Liver (tissue), 3 donors: ENCODE measurements at regions not wholly inside any gene's neighbourhood (a gene's known extent, or its start where the extent isn't known, plus 50 kb on each side); places are given as distances from the start of the nearest gene placed in this dataset.

Experiments used
- EGR1 ChIP-seq, 2 donors: IDR thresholded peaks; 2 replicates each; pipeline ENCODE4 v1.6.1; 2016 to 2018; ENCODE audit warnings: antibody characterized with exemption in 2 of 2, low read depth in 2 of 2
- RAD21 ChIP-seq, 2 donors: IDR thresholded peaks; 2 replicates each; pipeline ENCODE4 v1.6.1; 2016; ENCODE audit warnings: antibody characterized with exemption in 2 of 2, mild to moderate bottlenecking in 2 of 2
- TF ChIP-seq, protein P1 (sequence below): IDR thresholded peaks from 2 replicates; pipeline ENCODE4 v1.6.1; 2016; ENCODE audit warnings: antibody characterized with exemption, mild to moderate bottlenecking
- TF ChIP-seq, protein P2 (sequence below): fragments of 150-350 bp; IDR thresholded peaks from 2 replicates; pipeline ENCODE4 v1.5.1; 2017; ENCODE audit warnings: improper control_type of control experiment, low read depth, low read length; ENCODE audit not compliant: missing input control
- TF ChIP-seq, protein P3 (sequence below): IDR thresholded peaks from 2 replicates; pipeline ENCODE4 v1.6.1; 2016; ENCODE audit warnings: antibody characterized with exemption
- donor health status: healthy.
- donor health status: healthy.

DNA sequence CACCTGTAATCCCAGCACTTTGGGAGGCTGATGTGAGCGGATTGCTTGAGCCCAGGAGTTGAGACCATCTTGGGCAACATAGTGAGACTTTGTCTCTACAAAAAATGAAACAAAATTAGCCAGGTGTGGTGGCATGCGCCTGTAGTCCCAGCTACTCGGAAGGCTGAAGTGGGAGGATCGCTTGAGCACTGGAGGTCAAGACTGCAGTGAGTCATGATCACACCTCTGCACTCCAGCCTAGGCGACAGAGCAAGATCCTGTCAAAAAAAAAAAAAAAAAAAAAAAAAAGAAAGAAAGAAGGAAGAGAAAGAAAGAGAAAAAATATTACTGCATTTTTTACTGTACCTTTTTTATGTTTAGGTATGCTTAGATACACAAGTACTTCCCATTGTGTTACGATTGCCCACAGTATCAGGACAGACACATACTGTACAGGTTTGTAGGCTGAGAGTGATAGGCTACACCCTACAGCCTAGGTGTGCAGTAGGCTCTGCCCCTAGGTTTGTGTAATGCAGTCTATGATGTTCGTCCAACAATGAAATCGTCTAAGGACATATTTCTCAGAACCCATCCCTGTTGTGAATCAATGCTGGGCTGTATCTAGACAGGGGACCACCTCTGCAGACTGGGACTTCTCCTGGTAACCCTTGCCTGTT is 160.4 kb upstream of the PWP1 start:
- TF ChIP-seq, protein P1, sequence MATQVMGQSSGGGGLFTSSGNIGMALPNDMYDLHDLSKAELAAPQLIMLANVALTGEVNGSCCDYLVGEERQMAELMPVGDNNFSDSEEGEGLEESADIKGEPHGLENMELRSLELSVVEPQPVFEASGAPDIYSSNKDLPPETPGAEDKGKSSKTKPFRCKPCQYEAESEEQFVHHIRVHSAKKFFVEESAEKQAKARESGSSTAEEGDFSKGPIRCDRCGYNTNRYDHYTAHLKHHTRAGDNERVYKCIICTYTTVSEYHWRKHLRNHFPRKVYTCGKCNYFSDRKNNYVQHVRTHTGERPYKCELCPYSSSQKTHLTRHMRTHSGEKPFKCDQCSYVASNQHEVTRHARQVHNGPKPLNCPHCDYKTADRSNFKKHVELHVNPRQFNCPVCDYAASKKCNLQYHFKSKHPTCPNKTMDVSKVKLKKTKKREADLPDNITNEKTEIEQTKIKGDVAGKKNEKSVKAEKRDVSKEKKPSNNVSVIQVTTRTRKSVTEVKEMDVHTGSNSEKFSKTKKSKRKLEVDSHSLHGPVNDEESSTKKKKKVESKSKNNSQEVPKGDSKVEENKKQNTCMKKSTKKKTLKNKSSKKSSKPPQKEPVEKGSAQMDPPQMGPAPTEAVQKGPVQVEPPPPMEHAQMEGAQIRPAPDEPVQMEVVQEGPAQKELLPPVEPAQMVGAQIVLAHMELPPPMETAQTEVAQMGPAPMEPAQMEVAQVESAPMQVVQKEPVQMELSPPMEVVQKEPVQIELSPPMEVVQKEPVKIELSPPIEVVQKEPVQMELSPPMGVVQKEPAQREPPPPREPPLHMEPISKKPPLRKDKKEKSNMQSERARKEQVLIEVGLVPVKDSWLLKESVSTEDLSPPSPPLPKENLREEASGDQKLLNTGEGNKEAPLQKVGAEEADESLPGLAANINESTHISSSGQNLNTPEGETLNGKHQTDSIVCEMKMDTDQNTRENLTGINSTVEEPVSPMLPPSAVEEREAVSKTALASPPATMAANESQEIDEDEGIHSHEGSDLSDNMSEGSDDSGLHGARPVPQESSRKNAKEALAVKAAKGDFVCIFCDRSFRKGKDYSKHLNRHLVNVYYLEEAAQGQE, result no peak
- TF ChIP-seq, protein P2, sequence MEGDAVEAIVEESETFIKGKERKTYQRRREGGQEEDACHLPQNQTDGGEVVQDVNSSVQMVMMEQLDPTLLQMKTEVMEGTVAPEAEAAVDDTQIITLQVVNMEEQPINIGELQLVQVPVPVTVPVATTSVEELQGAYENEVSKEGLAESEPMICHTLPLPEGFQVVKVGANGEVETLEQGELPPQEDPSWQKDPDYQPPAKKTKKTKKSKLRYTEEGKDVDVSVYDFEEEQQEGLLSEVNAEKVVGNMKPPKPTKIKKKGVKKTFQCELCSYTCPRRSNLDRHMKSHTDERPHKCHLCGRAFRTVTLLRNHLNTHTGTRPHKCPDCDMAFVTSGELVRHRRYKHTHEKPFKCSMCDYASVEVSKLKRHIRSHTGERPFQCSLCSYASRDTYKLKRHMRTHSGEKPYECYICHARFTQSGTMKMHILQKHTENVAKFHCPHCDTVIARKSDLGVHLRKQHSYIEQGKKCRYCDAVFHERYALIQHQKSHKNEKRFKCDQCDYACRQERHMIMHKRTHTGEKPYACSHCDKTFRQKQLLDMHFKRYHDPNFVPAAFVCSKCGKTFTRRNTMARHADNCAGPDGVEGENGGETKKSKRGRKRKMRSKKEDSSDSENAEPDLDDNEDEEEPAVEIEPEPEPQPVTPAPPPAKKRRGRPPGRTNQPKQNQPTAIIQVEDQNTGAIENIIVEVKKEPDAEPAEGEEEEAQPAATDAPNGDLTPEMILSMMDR, result no peak
- no peak for TF ChIP-seq EGR1 (IDR thresholded peaks at IDR 0.05; ENCODE audit: low read depth in 2 of 2)
- no peak for TF ChIP-seq RAD21 (IDR thresholded peaks at IDR 0.05)
- TF ChIP-seq, protein P3, sequence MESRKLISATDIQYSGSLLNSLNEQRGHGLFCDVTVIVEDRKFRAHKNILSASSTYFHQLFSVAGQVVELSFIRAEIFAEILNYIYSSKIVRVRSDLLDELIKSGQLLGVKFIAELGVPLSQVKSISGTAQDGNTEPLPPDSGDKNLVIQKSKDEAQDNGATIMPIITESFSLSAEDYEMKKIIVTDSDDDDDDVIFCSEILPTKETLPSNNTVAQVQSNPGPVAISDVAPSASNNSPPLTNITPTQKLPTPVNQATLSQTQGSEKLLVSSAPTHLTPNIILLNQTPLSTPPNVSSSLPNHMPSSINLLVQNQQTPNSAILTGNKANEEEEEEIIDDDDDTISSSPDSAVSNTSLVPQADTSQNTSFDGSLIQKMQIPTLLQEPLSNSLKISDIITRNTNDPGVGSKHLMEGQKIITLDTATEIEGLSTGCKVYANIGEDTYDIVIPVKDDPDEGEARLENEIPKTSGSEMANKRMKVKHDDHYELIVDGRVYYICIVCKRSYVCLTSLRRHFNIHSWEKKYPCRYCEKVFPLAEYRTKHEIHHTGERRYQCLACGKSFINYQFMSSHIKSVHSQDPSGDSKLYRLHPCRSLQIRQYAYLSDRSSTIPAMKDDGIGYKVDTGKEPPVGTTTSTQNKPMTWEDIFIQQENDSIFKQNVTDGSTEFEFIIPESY, result no peak
